WERI-Rb-1 (cell line): ENCODE measurements at regions not wholly inside any gene's neighbourhood (a gene's known extent, or its start where the extent isn't known, plus 50 kb on each side); places are given as distances from the start of the nearest gene placed in this dataset.

Experiments used
- DNase-seq: peaks from one replicate; pipeline ENCODE4 v3.0.0-alpha.2; 2020
- H3K27ac ChIP-seq: fragments of 250-450 bp; sonication (Bioruptor Pico); 2 replicates; pipeline ENCODE4 v1.5.1; 2020; ENCODE audit warnings: mild to moderate bottlenecking, moderate library complexity
- H3K27me3 ChIP-seq: fragments of 250-450 bp; sonication (Bioruptor Pico); 2 replicates; pipeline ENCODE4 v1.5.1; 2021; ENCODE audit warnings: mild to moderate bottlenecking, low read depth, moderate library complexity; ENCODE audit not compliant: insufficient read depth, severe bottlenecking
- H3K36me3 ChIP-seq: fragments of 250-450 bp; sonication (Bioruptor Pico); 2 replicates; pipeline ENCODE4 v1.5.1; 2020; ENCODE audit warnings: mild to moderate bottlenecking, moderate library complexity
- H3K4me3 ChIP-seq: 2 replicates; pipeline ENCODE4 v1.5.1; 2011; ENCODE audit warnings: low read depth, mild to moderate bottlenecking, control low read depth, low read length
- H3K9me3 ChIP-seq: fragments of 250-450 bp; sonication (Bioruptor Pico); 2 replicates; pipeline ENCODE4 v1.5.1; 2021; ENCODE audit warnings: mild to moderate bottlenecking, moderate library complexity; ENCODE audit not compliant: severe bottlenecking
- TF ChIP-seq, protein P1 (sequence below): IDR thresholded peaks from 2 replicates; pipeline ENCODE4 v1.5.1; 2011; ENCODE audit warnings: low read depth, mild to moderate bottlenecking, control low read depth, inconsistent platforms, low read length

DNA sequence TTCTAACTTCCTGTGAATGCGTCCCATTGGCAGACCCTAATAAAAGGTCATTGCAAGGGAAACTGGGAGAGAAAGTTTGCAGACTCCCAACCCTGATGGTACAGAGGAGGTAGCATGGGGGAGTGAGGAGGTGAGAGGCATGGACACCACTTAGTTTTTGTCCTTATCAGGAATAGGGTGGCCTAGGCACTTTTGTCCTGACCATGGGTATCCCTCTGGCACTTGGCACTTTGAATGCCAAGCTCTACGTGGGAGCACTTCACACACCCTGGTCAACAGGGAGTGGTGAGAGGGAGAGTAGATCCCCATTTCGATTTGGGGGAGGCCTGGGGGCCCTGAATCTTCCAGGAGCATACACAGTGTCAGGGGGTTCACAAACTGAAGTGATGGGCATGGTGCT, 75.6 kb upstream of the SH3PXD2B start:
- no peak overlapping the region for H3K27ac ChIP-seq
- H3K4me3 ChIP-seq = no peak overlapping the region
- H3K27me3 ChIP-seq = no peaks in the 10 kb centered on the region
- DNase-seq = no peak
- H3K36me3 ChIP-seq = no peaks in the 10 kb centered on the region
- H3K9me3 ChIP-seq = no peaks in the 10 kb centered on the region
- TF ChIP-seq, protein P1, sequence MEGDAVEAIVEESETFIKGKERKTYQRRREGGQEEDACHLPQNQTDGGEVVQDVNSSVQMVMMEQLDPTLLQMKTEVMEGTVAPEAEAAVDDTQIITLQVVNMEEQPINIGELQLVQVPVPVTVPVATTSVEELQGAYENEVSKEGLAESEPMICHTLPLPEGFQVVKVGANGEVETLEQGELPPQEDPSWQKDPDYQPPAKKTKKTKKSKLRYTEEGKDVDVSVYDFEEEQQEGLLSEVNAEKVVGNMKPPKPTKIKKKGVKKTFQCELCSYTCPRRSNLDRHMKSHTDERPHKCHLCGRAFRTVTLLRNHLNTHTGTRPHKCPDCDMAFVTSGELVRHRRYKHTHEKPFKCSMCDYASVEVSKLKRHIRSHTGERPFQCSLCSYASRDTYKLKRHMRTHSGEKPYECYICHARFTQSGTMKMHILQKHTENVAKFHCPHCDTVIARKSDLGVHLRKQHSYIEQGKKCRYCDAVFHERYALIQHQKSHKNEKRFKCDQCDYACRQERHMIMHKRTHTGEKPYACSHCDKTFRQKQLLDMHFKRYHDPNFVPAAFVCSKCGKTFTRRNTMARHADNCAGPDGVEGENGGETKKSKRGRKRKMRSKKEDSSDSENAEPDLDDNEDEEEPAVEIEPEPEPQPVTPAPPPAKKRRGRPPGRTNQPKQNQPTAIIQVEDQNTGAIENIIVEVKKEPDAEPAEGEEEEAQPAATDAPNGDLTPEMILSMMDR = no peak

DNA sequence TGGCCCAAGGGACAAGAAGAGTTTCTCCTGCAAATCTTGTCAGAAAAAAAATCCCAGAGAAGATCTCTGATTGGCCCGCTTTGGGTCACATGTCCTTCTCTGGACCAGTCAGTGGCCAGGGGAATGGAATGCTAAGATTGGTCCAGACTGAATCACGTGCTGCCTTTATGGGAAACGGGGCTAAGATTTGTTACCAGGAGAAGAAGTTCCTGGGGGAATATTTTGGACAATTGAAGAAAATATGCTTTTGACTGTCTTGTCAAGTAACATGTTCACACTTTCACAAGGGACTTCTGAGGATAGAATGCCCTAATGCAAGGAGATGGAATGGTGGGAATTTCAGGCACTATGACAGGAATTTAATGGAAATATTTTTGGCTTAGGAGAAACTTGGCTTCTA, 74.1 kb upstream of the SH3PXD2B start:
- TF ChIP-seq, protein P1 = no peak
- Histone ChIP-seq H3K36me3 (no peaks in the 10 kb centered on the region), H3K4me3 (no peak overlapping the region), H3K27ac (no peak overlapping the region), H3K9me3 (no peaks in the 10 kb centered on the region), H3K27me3 (no peaks in the 10 kb centered on the region)
- no peak for DNase-seq

DNA sequence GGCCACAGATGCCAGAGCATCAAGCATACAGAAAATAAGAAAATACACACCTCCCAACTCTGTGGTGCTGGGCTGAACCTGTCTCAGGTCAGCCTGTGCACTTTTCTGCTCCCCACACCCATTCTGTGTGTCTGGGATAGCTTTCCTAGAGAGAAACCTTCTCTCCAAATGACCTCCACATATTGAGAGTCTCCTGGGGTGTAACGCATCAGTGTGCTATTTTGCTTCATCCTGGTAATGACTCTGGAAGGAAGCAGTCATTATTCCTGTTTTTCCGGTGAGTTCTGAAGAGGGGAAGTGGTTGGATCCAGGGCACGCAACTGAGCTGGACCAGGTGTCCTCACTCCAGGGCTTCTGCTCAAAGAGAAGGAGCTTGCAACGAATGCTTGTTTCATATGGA, 73.2 kb upstream of the SH3PXD2B start:
- H3K27ac ChIP-seq = no peak overlapping the region
- H3K4me3 ChIP-seq = no peak overlapping the region
- DNase-seq = no peak
- no peaks in the 10 kb centered on the region for H3K27me3 ChIP-seq
- no peaks in the 10 kb centered on the region for H3K36me3 ChIP-seq
- no peaks in the 10 kb centered on the region for H3K9me3 ChIP-seq
- TF ChIP-seq, protein P1 = no peak

DNA sequence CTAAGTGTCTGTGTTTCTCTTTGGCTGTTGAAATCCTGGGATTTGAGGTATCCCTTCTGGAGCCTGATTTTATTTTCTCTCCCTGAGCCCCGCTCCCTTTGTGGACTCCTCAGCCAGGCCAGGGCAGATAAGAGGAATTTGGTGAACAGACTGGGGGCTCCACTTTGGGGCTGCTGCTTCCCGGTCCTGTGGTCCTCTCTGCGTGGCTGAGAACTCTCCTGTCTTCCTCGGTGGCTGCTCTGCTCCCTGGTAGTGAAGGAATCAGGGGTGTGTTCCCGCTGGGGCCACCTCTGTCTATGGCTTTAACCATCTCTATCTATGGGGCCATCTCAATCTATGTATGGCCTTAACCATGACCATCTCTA, 71.7 kb upstream of the SH3PXD2B start:
- no peak overlapping the region for H3K4me3 ChIP-seq
- no peaks in the 10 kb centered on the region for H3K36me3 ChIP-seq
- no peak overlapping the region for H3K27ac ChIP-seq
- DNase-seq = no peak
- H3K27me3 ChIP-seq = no peaks in the 10 kb centered on the region
- TF ChIP-seq, protein P1 = no peak
- peaks cover 2% of the 10 kb centered on the region for H3K9me3 ChIP-seq

DNA sequence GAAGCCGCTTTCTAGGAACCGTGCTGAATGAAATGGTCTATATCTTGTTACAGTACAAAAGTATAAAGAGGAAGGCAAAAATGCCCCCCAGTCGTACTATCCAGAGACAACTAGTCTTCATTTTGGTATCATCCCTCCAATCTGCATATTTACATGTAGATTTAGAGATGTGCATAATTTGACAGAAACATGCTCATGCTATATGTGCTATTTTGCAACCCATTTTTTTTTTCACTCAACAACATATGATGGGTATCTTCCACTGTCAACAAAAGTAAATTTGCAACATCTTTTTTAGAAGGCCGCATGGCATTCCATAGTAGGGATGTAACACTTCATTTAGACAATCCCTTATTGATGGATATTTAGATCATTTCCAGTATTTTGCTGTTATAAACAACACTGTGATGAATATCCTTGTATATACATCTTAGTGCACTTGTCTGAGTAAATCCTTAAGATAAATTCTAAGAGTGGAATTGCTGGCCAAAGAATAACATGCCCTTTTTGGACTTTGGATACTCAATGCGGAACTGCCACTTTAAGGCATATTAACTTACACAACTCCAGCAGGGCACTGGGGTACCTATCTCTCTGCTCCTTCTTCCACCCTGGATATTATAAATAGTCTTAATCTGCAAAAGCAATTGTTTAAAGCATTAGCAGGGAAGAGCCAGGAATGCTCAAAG, 71.1 kb upstream of the SH3PXD2B start:
- Histone ChIP-seq H3K27me3 (no peaks in the 10 kb centered on the region), H3K27ac (no peak overlapping the region), H3K36me3 (no peaks in the 10 kb centered on the region), H3K4me3 (no peak overlapping the region), H3K9me3 (peaks cover 3% of the 10 kb centered on the region)
- no peak for DNase-seq
- TF ChIP-seq, protein P1 = no peak

DNA sequence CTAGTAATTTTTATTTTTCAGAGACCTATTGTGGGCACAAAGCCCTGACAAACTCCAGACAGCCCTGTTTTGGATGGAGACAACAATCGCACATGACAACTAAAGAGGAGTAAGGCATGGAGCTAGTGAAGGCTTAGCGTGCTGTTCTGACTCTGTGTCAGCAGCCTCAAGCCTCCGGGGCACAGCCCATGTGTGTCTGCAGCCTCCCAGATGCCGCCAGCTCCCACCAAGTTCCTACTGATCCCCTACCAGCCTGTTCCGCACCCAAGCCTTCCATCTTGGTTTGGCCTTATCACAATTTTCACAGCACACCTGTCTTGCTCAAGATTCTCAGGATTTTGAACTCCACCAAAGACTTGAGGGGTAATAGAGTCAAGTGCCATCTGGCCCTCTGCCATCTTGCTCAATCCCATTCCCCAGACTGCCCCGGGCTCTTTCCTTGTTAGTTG, 70.3 kb upstream of the SH3PXD2B start:
- Histone ChIP-seq H3K4me3 (no peak overlapping the region), H3K36me3 (no peaks in the 10 kb centered on the region), H3K27ac (no peak overlapping the region), H3K27me3 (no peaks in the 10 kb centered on the region), H3K9me3 (peaks cover 3% of the 10 kb centered on the region)
- no peak for DNase-seq
- TF ChIP-seq, protein P1 = no peak
